ENCODE measurements at regions not wholly inside any gene's neighbourhood (a gene's known extent, or its start where the extent isn't known, plus 50 kb on each side); places are given as distances from the start of the nearest gene placed in this dataset.

DNA sequence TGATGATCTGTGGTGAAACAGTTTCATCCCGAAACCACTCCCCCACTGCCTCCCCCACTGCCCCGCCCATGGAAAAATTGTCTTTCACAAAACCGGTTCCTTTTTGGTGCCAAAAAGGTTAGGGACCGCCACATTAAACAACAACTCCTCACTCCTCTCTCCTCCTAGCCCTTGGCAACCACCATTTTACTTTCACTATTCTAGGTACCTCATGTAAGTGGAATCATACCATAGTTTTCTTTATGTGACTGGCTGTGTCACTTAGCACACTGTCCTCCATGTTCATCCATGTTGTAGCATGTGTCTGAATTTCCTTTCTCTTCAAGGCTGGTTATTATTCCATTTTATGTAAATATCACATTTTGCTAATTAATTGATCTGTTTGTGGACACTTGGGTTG, 99.3 kb downstream of the UTRN start:
- TF ChIP-seq, protein P1, sequence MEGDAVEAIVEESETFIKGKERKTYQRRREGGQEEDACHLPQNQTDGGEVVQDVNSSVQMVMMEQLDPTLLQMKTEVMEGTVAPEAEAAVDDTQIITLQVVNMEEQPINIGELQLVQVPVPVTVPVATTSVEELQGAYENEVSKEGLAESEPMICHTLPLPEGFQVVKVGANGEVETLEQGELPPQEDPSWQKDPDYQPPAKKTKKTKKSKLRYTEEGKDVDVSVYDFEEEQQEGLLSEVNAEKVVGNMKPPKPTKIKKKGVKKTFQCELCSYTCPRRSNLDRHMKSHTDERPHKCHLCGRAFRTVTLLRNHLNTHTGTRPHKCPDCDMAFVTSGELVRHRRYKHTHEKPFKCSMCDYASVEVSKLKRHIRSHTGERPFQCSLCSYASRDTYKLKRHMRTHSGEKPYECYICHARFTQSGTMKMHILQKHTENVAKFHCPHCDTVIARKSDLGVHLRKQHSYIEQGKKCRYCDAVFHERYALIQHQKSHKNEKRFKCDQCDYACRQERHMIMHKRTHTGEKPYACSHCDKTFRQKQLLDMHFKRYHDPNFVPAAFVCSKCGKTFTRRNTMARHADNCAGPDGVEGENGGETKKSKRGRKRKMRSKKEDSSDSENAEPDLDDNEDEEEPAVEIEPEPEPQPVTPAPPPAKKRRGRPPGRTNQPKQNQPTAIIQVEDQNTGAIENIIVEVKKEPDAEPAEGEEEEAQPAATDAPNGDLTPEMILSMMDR (IDR thresholded peaks at IDR 0.05) = no peak
- no peak for TF ChIP-seq EP300 (IDR thresholded peaks at IDR 0.05)

All from suprapubic skin (tissue), 3 donors.